GM12865 (cell line): ENCODE measurements at regions not wholly inside any gene's neighbourhood (a gene's known extent, or its start where the extent isn't known, plus 50 kb on each side); places are given as distances from the start of the nearest gene placed in this dataset.
A peak's percentile ranks its signal among the peaks of the same experiment; 100 is the strongest.

Experiments
- DNase-seq: peaks from one replicate; pipeline ENCODE4 v3.0.0; 2010; ENCODE audit warnings: low read depth
- H3K4me3 ChIP-seq: 2 replicates; pipeline ENCODE4 v1.5.1; 2011; ENCODE audit warnings: mild to moderate bottlenecking, low read depth, low read length, control low read depth
- CTCF ChIP-seq: IDR thresholded peaks from 2 replicates; pipeline ENCODE4 v1.5.1; 2011; ENCODE audit warnings: low read length, control low read depth, low read depth, inconsistent platforms; ENCODE audit not compliant: insufficient read depth; ENCODE audit errors: missing control alignments

- no peak for DNase-seq
- no peak for TF ChIP-seq CTCF
- H3K4me3 ChIP-seq, result no peak overlapping the region
Observed at GRCh38 chr3:153437666-153438065, 275.6 kb downstream of the RAP2B start.

GRCh38 chr3:153438271-153438670, 276.2 kb downstream of the RAP2B start:
- TF ChIP-seq CTCF, result no peak
- no peak for DNase-seq

GRCh38 chr3:153439780-153440179, 277.8 kb downstream of the RAP2B start:
- no peak for TF ChIP-seq CTCF
- DNase-seq, result no peak
- H3K4me3 ChIP-seq, result no peak overlapping the region

More at GRCh38 chr3:153438271-153438670, 276.2 kb downstream of the RAP2B start:
- H3K4me3 ChIP-seq, result no peak overlapping the region

GRCh38 chr3:153440311-153440710, 278.3 kb downstream of the RAP2B start:
- no peak overlapping the region for H3K4me3 ChIP-seq
- no peak for TF ChIP-seq CTCF
- no peak for DNase-seq

- no peak for TF ChIP-seq CTCF
- DNase-seq, result no peak
- H3K4me3 ChIP-seq, result no peak overlapping the region
Observed at GRCh38 chr3:153442386-153442785, 280.4 kb downstream of the RAP2B start.

- H3K4me3 ChIP-seq, result no peak overlapping the region
- no peak for DNase-seq
- TF ChIP-seq CTCF, result no peak
Observed at GRCh38 chr3:153442799-153443487, 280.9 kb downstream of the RAP2B start.

- DNase-seq, result peak; percentile 31
- H3K4me3 ChIP-seq, result no peak overlapping the region
- TF ChIP-seq CTCF, result no peak
Observed at GRCh38 chr3:153443961-153444360, 281.9 kb downstream of the RAP2B start.
